CD4-positive, alpha-beta T cell (primary cell): ENCODE measurements at regions not wholly inside any gene's neighbourhood (a gene's known extent, or its start where the extent isn't known, plus 50 kb on each side); places are given as distances from the start of the nearest gene placed in this dataset.

Source experiments
- ATAC-seq: fragments of 200-7000 bp; cut with Tn5 transposase; one replicate; pipeline ENCODE4 v1.10.0; 2022; ENCODE audit warnings: mild to moderate bottlenecking; ENCODE audit not compliant: poor library complexity
- CTCF ChIA-PET: fragments of 350-600 bp; sonication (Branson Sonifier 250); formaldehyde crosslinking; loops from one replicate; lab custom pipeline; 2021; ENCODE audit warnings: antibody characterized with exemption, inconsistent platforms; lab: Charles Lee
- POLR2A ChIA-PET: fragments of 350-600 bp; sonication (Branson Sonifier 250); formaldehyde crosslinking; loops from one replicate; lab custom pipeline; 2021; ENCODE audit warnings: antibody characterized with exemption, inconsistent platforms; lab: Charles Lee
- DNase-seq, 14 experiments: peaks; one replicate each; pipeline ENCODE4 v3.0.0-alpha.2; 2013 to 2020; ENCODE audit warnings: mixed read lengths in 2 of 14
- H3K27ac ChIP-seq, 2 donors: one replicate each; pipeline versions ENCODE4 v1.5.1 to v1.7.0; 2013; ENCODE audit warnings: low read length in 2 of 2, low read depth in 1 of 2, mild to moderate bottlenecking in 1 of 2
- H3K27me3 ChIP-seq, 2 experiments: 1 replicate in 1 of 2; 2 replicates in 1 of 2; pipeline versions ENCODE4 v1.6.1 to v1.7.0; 2013; ENCODE audit warnings: low read length in 2 of 2, control low read depth in 1 of 2, mild to moderate bottlenecking in 1 of 2, moderate library complexity in 1 of 2; ENCODE audit not compliant: insufficient read depth in 2 of 2, control insufficient read depth in 1 of 2
- H3K36me3 ChIP-seq: one replicate; pipeline ENCODE4 v1.6.1; 2013; ENCODE audit warnings: low read length, control low read depth; ENCODE audit not compliant: insufficient read depth
- H3K4me1 ChIP-seq: one replicate; pipeline ENCODE4 v1.6.1; 2013; ENCODE audit warnings: low read length, control low read depth; ENCODE audit not compliant: insufficient read depth
- H3K4me3 ChIP-seq: one replicate; pipeline ENCODE4 v1.5.1; 2013; ENCODE audit warnings: mild to moderate bottlenecking, low read length, moderate library complexity
- H3K9me3 ChIP-seq, 2 experiments: 1 replicate in 1 of 2; 2 replicates in 1 of 2; pipeline versions ENCODE4 v1.6.1 to v1.7.0; 2013; ENCODE audit warnings: low read length in 2 of 2, mild to moderate bottlenecking in 2 of 2, control low read depth in 1 of 2, moderate library complexity in 1 of 2; ENCODE audit not compliant: control insufficient read depth in 1 of 2, insufficient read depth in 1 of 2
- H3K27ac Mint-ChIP-seq: one replicate; pipeline ENCODE4 v1.8.0; 2020; ENCODE audit warnings: mixed read lengths
- H3K27me3 Mint-ChIP-seq: one replicate; pipeline ENCODE4 v1.8.0; 2021; ENCODE audit warnings: mixed read lengths
- H3K36me3 Mint-ChIP-seq: one replicate; pipeline ENCODE4 v1.8.0; 2021; ENCODE audit warnings: low read depth, mixed read lengths
- H3K4me1 Mint-ChIP-seq: one replicate; pipeline ENCODE4 v1.8.0; 2021; ENCODE audit warnings: low read depth, mixed read lengths
- H3K4me3 Mint-ChIP-seq: one replicate; pipeline ENCODE4 v1.8.0; 2020; ENCODE audit warnings: mild to moderate bottlenecking, mixed read lengths
- H3K9me3 Mint-ChIP-seq: one replicate; pipeline ENCODE4 v1.8.0; 2020; ENCODE audit warnings: mixed read lengths
- CTCF ChIP-seq: fragments of 200-600 bp; IDR thresholded peaks from one replicate; pipeline ENCODE4 v1.8.0; 2022; ENCODE audit warnings: antibody characterized with exemption, mild to moderate bottlenecking
- intact Hi-C, 2 experiments: fragments of 100-400 bp; cut with DNase I in 1 of 2; cut with micrococcal nuclease in 1 of 2; formaldehyde crosslinking; loops; one replicate each; pipeline versions ENCODE4 v1.15.1 to v1.9.0; 2023 to 2025; cut with DNase I, micrococcal nuclease

GRCh38 chr10:90997670-90998069 lies 76.8 kb upstream of the ANKRD1 start:
- ATAC-seq, result no peak
- Mint-ChIP-seq H3K27ac (no peak overlapping the region), H3K4me3 (no peak overlapping the region), H3K36me3 (no peaks in the 10 kb centered on the region), H3K27me3 (no peaks in the 10 kb centered on the region), H3K9me3 (no peaks in the 10 kb centered on the region), H3K4me1 (no peaks in the 10 kb centered on the region)
- POLR2A ChIA-PET, result no interaction called here
- no peaks in the 10 kb centered on the region for H3K4me1 ChIP-seq
- H3K27ac ChIP-seq, result no peak overlapping the region
- no peaks in the 10 kb centered on the region for H3K27me3 ChIP-seq
- TF ChIP-seq CTCF, result no peak
- H3K36me3 ChIP-seq, result no peaks in the 10 kb centered on the region
- intact Hi-C loops, result no loop called here
- no peaks in the 10 kb centered on the region for H3K9me3 ChIP-seq
- H3K4me3 ChIP-seq, result no peak overlapping the region
- CTCF ChIA-PET, result no interaction called here
- no peak for DNase-seq

DNA sequence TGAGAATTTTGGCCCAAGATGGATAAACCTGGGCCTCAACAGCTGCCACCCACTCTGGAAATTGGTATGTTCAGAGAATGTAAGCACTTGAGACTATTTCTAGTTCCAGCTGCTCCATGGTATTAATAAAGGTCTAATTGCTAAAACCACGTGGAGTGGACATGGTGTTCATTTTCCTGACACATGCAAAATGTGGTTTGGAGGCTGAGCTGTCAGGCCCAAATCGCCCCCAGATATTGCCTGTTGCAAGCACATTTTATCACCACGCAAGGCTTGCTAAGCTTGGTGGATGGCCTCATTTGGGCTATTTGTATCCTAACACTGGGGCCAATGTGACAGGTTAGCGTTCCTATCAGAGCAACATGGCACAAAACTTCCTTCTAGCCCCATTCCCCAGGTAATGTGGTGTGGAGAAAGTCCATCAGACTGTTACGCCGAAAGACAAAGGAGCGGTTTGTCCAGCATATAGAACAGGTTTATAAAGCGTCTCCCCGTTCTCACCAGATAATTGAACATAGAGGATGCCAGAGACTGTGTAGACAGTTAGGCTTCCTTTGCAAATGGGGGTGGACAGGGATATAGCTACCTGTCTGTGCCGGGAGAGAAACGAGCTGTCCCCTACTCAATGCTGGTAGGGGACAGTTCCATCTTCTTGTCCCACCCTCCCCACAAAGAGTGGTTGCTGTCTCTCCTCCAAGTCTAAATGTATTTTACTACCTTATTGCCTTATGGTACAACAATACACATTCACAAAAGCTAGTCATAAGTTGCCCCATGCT lies 78.0 kb upstream of the ANKRD1 start:
- H3K4me1 Mint-ChIP-seq, result no peaks in the 10 kb centered on the region
- no peaks in the 10 kb centered on the region for H3K36me3 Mint-ChIP-seq
- Histone ChIP-seq H3K36me3 (no peaks in the 10 kb centered on the region), H3K27ac (no peak overlapping the region), H3K27me3 (no peaks in the 10 kb centered on the region), H3K4me3 (no peak overlapping the region), H3K9me3 (no peaks in the 10 kb centered on the region), H3K4me1 (no peaks in the 10 kb centered on the region)
- ChIA-PET CTCF (interaction anchor here (1.4 kb wide), 1 partner anchor 18 kb away, joined by 3 read pairs; no protein-coding TSS in a partner anchor), POLR2A (no interaction called here)
- DNase-seq (no peak), ATAC-seq (no peak)
- no peak for TF ChIP-seq CTCF
- no peak overlapping the region for H3K4me3 Mint-ChIP-seq
- H3K27ac Mint-ChIP-seq, result no peak overlapping the region
- no peaks in the 10 kb centered on the region for H3K27me3 Mint-ChIP-seq
- intact Hi-C loops, result no loop called here
- no peaks in the 10 kb centered on the region for H3K9me3 Mint-ChIP-seq

DNA sequence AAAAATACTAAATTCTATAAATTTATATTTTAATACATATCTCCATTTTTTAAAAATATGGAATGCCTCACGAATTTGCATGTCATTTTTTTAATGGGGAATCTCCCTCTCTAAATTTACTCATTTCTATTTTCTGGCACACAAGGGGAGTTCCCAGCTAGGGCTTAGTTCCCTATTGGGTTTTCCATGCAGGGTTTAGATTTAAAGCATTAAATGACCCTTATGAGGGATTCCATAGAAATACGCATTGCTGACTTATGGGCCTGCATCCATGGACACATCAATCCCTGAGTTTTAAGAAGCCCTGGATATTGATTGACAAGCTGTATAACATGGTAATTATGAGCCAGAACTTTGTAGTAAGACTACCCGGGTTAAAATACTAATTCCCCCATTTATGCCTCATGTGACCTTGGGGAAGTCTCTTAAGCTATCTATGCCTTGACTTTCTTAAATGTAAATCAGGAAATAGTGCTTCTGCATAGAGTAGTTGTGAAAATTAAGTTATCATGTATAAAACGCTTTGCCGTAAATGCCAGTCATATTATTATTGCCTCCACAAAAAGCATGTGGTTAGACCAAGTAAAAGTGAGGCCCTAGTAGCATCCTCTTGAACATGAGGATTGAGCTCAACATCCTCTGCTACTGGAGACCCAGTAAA lies 78.8 kb upstream of the ANKRD1 start:
- DNase-seq, result peak in 2 of 14 experiments; percentile 18 to 23
- Mint-ChIP-seq H3K4me1 (no peaks in the 10 kb centered on the region), H3K27ac (no peak overlapping the region), H3K4me3 (no peak overlapping the region), H3K36me3 (no peaks in the 10 kb centered on the region), H3K27me3 (no peaks in the 10 kb centered on the region), H3K9me3 (no peaks in the 10 kb centered on the region)
- no peak overlapping the region for H3K27ac ChIP-seq
- TF ChIP-seq CTCF, result no peak
- POLR2A ChIA-PET, result no interaction called here
- no peaks in the 10 kb centered on the region for H3K27me3 ChIP-seq
- intact Hi-C loops, result loop anchor here (10.0 kb wide), 3 partner anchors 85 to 415 kb away; partner anchors contain the start of gene HECTD2 (in 1 of the 2)
- no peak for ATAC-seq
- H3K4me1 ChIP-seq, result no peaks in the 10 kb centered on the region
- H3K4me3 ChIP-seq, result no peak overlapping the region
- H3K9me3 ChIP-seq, result no peaks in the 10 kb centered on the region
- CTCF ChIA-PET, result interaction anchor here (1.4 kb wide), 1 partner anchor 18 kb away, joined by 3 read pairs; no protein-coding TSS in a partner anchor
- H3K36me3 ChIP-seq, result no peaks in the 10 kb centered on the region
